ENCODE measurements at regions not wholly inside any gene's neighbourhood (a gene's known extent, or its start where the extent isn't known, plus 50 kb on each side); places are given as distances from the start of the nearest gene placed in this dataset.
A peak's percentile ranks its signal among the peaks of the same experiment; 100 is the strongest.

DNA sequence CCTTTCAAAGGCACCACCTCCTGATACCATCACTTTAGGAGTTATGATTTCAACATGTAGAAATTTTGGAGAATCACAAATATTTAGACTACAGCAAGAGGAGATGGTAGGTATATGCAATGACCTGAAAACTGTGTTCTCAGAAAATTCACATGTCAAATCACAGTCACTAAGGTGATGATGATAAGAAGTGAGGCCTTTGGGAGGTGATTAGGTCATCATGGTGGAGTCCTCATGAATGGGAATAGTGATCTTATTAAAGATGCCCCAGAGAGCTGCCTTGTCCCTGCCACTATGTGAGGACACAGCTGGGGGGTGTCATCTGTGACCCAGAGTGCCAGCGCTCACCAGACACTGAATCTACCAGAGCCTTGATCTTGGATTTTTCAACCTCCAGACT lies 513.5 kb upstream of the TUSC1 start:
- DNase-seq (ENCODE audit: low spot score, unreplicated experiment) = no peak
- H3K36me3 Mint-ChIP-seq (ENCODE audit: insufficient read depth) = no peaks in the 10 kb centered on the region
- TF ChIP-seq, protein P1, sequence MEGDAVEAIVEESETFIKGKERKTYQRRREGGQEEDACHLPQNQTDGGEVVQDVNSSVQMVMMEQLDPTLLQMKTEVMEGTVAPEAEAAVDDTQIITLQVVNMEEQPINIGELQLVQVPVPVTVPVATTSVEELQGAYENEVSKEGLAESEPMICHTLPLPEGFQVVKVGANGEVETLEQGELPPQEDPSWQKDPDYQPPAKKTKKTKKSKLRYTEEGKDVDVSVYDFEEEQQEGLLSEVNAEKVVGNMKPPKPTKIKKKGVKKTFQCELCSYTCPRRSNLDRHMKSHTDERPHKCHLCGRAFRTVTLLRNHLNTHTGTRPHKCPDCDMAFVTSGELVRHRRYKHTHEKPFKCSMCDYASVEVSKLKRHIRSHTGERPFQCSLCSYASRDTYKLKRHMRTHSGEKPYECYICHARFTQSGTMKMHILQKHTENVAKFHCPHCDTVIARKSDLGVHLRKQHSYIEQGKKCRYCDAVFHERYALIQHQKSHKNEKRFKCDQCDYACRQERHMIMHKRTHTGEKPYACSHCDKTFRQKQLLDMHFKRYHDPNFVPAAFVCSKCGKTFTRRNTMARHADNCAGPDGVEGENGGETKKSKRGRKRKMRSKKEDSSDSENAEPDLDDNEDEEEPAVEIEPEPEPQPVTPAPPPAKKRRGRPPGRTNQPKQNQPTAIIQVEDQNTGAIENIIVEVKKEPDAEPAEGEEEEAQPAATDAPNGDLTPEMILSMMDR (IDR thresholded peaks at IDR 0.05; ENCODE audit: unreplicated experiment) = no peak

DNA sequence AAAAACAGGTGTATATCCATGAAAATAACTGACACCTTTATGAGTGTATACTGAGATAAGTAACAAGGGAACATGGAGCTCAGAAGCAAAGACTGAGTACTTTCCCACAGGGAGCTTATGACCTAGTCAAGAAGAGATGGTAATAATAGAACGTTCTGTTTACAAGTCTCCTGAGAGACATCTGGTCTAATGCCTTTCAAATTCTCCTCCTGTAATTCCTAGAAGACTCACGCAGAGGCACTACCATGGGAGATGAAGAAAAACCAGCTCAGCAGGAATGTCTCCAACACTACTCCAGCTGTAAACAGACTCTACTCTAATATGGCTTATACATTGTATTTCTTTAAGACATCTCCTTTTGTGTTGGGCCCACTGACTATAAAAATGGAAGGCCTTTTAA lies 503.6 kb upstream of the TUSC1 start:
- DNase-seq (ENCODE audit: low spot score, unreplicated experiment) = no peak
- H3K36me3 Mint-ChIP-seq (ENCODE audit: insufficient read depth) = no peaks in the 10 kb centered on the region
- H3K4me1 Mint-ChIP-seq (ENCODE audit: low read depth) = peaks cover 12% of the 10 kb centered on the region
- TF ChIP-seq, protein P1 (IDR thresholded peaks at IDR 0.05; ENCODE audit: unreplicated experiment) = no peak
- no peak overlapping the region for H3K4me3 Mint-ChIP-seq (ENCODE audit: low read depth)
- H3K9me3 Mint-ChIP-seq (ENCODE audit: low read depth) = no peaks in the 10 kb centered on the region
- H3K27ac Mint-ChIP-seq = peak overlapping the region; percentile 62
- H3K27me3 Mint-ChIP-seq = no peaks in the 10 kb centered on the region

More for the DNA sequence above, 513.5 kb upstream of the TUSC1 start:
- H3K4me1 Mint-ChIP-seq (ENCODE audit: low read depth) = peaks cover 1% of the 10 kb centered on the region
- no peak overlapping the region for H3K27ac Mint-ChIP-seq
- no peaks in the 10 kb centered on the region for H3K27me3 Mint-ChIP-seq
- H3K4me3 Mint-ChIP-seq (ENCODE audit: low read depth) = no peak overlapping the region
- H3K9me3 Mint-ChIP-seq (ENCODE audit: low read depth) = peaks cover 18% of the 10 kb centered on the region

DNA sequence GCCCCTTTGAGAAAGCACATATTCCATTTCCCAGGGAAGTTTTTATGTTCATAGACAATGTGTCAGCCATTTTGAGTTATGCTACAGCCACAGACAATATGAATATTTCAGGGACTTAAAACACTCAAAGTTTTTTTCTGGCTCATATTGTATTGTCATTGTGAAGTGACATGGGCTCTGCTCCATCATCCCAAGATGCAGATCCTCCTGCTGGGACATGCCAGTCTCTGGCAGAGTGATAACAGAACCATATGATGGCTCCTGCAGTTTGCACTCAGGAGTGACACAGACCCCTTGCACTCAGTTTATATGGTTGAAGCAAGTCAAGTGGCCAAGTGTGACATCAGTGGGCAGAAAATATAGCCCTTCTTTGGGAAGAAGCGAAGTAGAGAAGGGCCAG lies 498.4 kb upstream of the TUSC1 start:
- Mint-ChIP-seq H3K27me3 (no peaks in the 10 kb centered on the region), H3K36me3 (ENCODE audit: insufficient read depth) (no peaks in the 10 kb centered on the region), H3K4me3 (ENCODE audit: low read depth) (no peak overlapping the region), H3K4me1 (ENCODE audit: low read depth) (peaks cover 12% of the 10 kb centered on the region), H3K9me3 (ENCODE audit: low read depth) (no peaks in the 10 kb centered on the region), H3K27ac (no peak overlapping the region)
- TF ChIP-seq, protein P1 (IDR thresholded peaks at IDR 0.05; ENCODE audit: unreplicated experiment) = no peak
- no peak for DNase-seq (ENCODE audit: low spot score, unreplicated experiment)

DNA sequence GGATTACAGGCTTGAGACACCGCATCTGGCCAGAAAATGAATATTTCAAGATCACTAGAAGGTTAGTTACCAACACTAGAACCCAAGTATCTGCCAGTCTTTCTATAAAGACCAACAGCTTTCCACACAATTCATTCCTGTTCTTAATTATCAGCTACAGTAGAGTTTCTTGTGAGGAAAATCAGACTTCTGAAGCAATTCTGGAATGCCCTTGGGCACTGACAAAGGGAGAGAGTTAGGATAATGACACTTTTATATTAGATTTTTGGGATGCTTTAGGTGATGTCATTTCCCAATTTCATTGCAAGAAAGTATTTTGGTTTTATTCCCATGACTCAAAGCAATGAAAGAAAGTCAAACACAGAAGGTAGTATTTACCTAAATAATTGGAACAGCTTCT lies 497.0 kb upstream of the TUSC1 start:
- Mint-ChIP-seq H3K27me3 (no peaks in the 10 kb centered on the region), H3K4me3 (ENCODE audit: low read depth) (no peak overlapping the region)

DNA sequence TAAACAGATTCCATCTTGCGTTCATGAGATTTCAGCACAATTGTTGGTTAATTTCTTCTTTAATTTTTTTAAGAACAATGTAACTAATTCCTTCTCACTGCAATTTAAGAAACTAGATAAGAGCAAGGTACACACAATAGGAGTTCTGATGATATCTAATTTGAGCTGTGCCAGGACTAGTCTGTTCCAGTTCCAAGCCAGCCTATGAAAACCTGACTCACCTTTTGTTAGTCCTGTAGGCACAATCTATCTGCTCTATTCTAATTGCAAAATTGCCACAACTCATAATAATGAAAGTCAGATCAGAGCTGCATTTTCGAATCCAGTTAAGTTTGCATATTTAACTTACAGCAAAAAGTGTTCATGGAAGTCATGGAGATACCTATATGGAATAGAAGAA lies 494.1 kb upstream of the TUSC1 start:
- Mint-ChIP-seq H3K27ac (no peak overlapping the region), H3K4me1 (ENCODE audit: low read depth) (no peaks in the 10 kb centered on the region), H3K27me3 (no peaks in the 10 kb centered on the region), H3K4me3 (ENCODE audit: low read depth) (no peak overlapping the region), H3K9me3 (ENCODE audit: low read depth) (no peaks in the 10 kb centered on the region), H3K36me3 (ENCODE audit: insufficient read depth) (no peaks in the 10 kb centered on the region)
- TF ChIP-seq, protein P1 (IDR thresholded peaks at IDR 0.05; ENCODE audit: unreplicated experiment) = no peak
- no peak for DNase-seq (ENCODE audit: low spot score, unreplicated experiment)

More for the DNA sequence above, 497.0 kb upstream of the TUSC1 start:
- H3K36me3 Mint-ChIP-seq (ENCODE audit: insufficient read depth) = no peaks in the 10 kb centered on the region
- no peak overlapping the region for H3K27ac Mint-ChIP-seq
- peaks cover 2% of the 10 kb centered on the region for H3K4me1 Mint-ChIP-seq (ENCODE audit: low read depth)
- TF ChIP-seq, protein P1 (IDR thresholded peaks at IDR 0.05; ENCODE audit: unreplicated experiment) = no peak
- no peaks in the 10 kb centered on the region for H3K9me3 Mint-ChIP-seq (ENCODE audit: low read depth)
- no peak for DNase-seq (ENCODE audit: low spot score, unreplicated experiment)
